HFF-Myc (cell line): ENCODE measurements at regions not wholly inside any gene's neighbourhood (a gene's known extent, or its start where the extent isn't known, plus 50 kb on each side); places are given as distances from the start of the nearest gene placed in this dataset.

ENCODE experiments used
- DNase-seq: peaks from one replicate; pipeline ENCODE4 v3.0.0-alpha.2; 2011; ENCODE audit warnings: low read depth; ENCODE audit errors: extremely low read depth
- H3K4me3 ChIP-seq: replicated peaks from 2 replicates; pipeline ENCODE4 v1.5.1; 2011; ENCODE audit warnings: low read depth, mild to moderate bottlenecking, control low read depth, low read length
- TF ChIP-seq, protein P1 (sequence below): IDR thresholded peaks from 2 replicates; pipeline ENCODE4 v1.5.1; 2012; ENCODE audit warnings: mild to moderate bottlenecking, low read depth, low read length, control low read depth; ENCODE audit errors: missing control alignments

DNA sequence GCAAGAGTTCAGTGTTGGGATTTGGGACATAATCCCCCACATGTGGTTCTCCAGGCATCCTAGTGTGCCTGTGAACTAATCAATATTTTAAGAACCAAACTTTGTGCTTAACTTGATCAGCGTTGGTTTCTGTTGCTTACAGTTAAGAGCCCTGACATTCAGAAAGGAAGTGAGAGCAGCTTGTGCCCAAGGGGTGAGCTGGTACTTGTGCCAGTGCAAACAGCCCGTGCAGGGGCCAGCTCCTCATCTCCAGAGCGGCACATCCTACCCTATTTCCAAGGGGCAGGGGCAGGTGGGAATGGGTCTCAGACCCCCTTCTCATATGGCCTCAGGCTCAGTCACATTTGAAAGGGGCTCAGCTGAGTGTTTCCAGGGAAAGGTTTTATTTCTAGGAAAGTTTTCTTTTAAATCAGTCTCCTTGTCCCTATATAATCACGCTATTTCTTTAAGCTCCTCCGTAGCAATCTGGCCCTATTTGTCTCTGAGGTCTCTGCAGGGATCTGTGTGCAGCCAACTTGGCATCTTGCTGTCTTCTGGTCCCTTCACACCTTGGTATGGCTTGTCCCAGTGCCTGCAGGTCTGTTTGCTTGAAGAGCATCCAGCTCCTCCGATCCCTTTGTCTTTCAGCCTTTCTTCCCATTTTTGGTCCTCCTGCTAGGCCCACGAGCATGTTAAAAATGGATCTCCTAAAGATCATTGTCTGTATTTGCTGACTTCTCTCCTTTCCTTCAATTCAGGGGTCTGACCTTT lies 358.9 kb downstream of the HRH4 start:
- no peak overlapping the region for H3K4me3 ChIP-seq
- DNase-seq: no peak
- TF ChIP-seq, protein P1, sequence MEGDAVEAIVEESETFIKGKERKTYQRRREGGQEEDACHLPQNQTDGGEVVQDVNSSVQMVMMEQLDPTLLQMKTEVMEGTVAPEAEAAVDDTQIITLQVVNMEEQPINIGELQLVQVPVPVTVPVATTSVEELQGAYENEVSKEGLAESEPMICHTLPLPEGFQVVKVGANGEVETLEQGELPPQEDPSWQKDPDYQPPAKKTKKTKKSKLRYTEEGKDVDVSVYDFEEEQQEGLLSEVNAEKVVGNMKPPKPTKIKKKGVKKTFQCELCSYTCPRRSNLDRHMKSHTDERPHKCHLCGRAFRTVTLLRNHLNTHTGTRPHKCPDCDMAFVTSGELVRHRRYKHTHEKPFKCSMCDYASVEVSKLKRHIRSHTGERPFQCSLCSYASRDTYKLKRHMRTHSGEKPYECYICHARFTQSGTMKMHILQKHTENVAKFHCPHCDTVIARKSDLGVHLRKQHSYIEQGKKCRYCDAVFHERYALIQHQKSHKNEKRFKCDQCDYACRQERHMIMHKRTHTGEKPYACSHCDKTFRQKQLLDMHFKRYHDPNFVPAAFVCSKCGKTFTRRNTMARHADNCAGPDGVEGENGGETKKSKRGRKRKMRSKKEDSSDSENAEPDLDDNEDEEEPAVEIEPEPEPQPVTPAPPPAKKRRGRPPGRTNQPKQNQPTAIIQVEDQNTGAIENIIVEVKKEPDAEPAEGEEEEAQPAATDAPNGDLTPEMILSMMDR: no peak

DNA sequence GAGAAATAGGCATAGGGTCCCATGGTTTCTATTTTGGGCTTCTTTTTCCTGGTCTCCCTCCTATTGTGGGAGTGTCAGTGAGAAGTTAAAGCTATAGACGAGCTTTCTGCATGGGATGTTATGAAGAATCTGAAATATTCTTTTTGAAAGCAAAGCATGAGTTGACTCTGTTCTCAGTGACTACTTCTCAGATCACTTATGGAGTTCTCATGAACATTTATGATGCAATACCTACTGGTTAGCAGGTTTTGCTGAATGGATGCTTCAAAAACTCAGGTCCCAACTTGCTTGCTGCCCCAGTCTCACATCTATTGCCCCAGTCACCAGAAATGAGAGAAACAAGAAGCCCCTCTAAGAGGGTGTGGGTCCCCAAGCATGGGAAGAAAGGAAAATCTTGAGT lies 365.0 kb downstream of the HRH4 start:
- DNase-seq: no peak
- H3K4me3 ChIP-seq: no peak overlapping the region
- TF ChIP-seq, protein P1: no peak

DNA sequence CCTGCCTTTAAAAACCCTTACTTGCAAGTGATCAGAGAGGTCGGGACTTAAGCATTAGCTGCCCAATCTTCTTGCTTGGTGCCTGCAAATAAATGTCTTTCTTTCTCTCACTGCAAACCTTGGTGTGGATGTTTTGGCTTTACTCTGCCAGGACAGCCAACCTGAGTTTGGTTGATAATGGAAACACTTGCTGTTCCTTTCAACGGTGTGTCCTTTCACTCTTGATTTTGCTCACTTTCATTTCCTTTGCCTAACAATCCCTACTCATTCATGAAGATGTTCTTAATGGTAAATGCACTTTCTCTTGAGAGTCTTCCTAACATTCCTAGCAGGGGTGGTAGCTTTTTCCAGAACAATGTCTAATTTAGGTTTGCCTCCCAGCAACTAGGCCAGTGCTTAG lies 366.2 kb downstream of the HRH4 start:
- H3K4me3 ChIP-seq: no peak overlapping the region
- DNase-seq: no peak
- TF ChIP-seq, protein P1: no peak

DNA sequence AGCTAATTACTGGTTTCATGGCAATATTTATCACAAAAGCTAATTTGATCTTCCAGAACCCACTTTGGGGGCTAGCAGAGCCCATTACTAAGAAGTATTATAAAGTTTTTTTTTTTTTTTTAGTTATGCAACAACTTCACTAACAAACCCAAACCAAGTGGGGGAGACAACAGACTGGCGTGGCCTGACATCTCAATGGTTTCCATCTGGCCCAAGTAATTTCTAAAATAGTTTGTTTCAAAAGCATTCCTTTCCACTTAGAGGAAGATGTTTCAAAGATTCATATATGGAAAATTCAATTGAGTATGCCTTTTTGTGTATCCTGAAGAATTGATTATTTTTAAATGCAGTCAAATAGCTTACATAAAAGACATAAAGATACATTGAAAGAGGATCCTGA lies 367.1 kb downstream of the HRH4 start:
- DNase-seq: no peak
- TF ChIP-seq, protein P1: peak; percentile 9
- no peak overlapping the region for H3K4me3 ChIP-seq

- H3K4me3 ChIP-seq: no peak overlapping the region
- TF ChIP-seq, protein P1: no peak
- no peak for DNase-seq
Observed at GRCh38 chr18:24831081-24831480, 370.6 kb downstream of the HRH4 start.

DNA sequence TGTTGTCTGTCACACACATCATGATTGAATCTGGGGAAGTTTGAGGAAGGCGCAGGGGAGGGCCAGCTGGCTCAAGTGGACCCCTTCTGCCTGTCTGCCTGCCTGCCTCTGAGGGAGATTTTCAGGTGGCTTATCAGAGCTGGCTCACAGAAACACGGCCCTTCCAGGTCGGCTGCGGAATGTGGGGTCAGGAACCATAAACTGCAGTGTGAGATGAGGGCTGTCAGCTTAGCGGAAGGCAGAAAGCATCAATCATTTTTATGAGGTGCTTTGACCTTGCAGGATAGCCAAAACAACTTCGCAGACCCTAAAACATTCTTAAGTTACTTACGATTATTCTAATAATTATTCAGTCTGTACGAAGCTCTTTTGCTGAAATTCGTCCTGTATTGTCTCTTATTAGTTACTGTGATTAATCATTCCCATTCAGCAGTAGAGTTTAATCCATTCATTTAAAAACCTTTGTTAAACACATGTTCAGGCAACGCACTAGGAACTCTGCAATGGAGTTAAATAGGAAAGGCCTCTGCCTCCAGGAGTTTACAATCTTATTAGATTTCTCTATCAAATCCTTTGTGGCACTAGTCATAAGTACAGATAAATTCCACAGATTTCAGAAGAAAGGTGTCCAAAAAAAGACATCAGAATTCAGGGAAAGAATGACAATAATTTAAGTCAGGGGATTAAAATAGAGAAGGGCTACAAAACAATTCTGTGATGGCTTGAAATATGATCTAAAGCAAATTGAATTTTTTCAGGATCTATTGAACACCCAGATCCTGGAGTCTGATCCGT lies 371.6 kb downstream of the HRH4 start:
- no peak for DNase-seq
- TF ChIP-seq, protein P1: no peak
- H3K4me3 ChIP-seq: no peak overlapping the region
